SK-N-MC (cell line): ENCODE measurements at regions not wholly inside any gene's neighbourhood (a gene's known extent, or its start where the extent isn't known, plus 50 kb on each side); places are given as distances from the start of the nearest gene placed in this dataset.

ENCODE experiments used
- EZH2 ChIP-seq: fragments of 200-600 bp; sonication (generic); IDR thresholded peaks from one replicate; pipeline ENCODE4 v1.6.1; 2017; ENCODE audit warnings: antibody characterized with exemption
- POLR2AphosphoS5 ChIP-seq: IDR thresholded peaks from 2 replicates; pipeline ENCODE4 v1.6.1; 2012; ENCODE audit warnings: mild to moderate bottlenecking, low read depth, low read length, borderline replicate concordance

- TF ChIP-seq POLR2AphosphoS5 = no peak
- TF ChIP-seq EZH2 = no peak
Measured at GRCh38 chr1:170332801-170333200, 187.0 kb downstream of the NTMT2 start.
